ENCODE measurements at regions not wholly inside any gene's neighbourhood (a gene's known extent, or its start where the extent isn't known, plus 50 kb on each side); places are given as distances from the start of the nearest gene placed in this dataset.

- no peak for TF ChIP-seq EZH2 (IDR thresholded peaks at IDR 0.05; ENCODE audit: insufficient read depth, low read length)
- TF ChIP-seq CTCF (IDR thresholded peaks at IDR 0.05; ENCODE audit: insufficient read depth, low read depth, low read length), result no peak
Measured at GRCh38 chr5:37975531-37975930, 135.7 kb upstream of the GDNF start.
